Right atrium auricular region (tissue), 2 donors: ENCODE measurements at regions not wholly inside any gene's neighbourhood (a gene's known extent, or its start where the extent isn't known, plus 50 kb on each side); places are given as distances from the start of the nearest gene placed in this dataset.

Experiments used
- DNase-seq: peaks from one replicate; pipeline ENCODE4 v3.0.0-alpha.2; 2019; ENCODE audit warnings: low spot score
- H3K27ac ChIP-seq, 2 donors: fragments of 200-600 bp; sonication (generic); 1 replicate in 1 of 2; 2 replicates in 1 of 2; pipeline ENCODE4 v1.5.1; 2016 to 2019
- H3K27me3 ChIP-seq, 2 donors: fragments of 200-600 bp; sonication (generic); one replicate each; pipeline versions ENCODE4 v1.5.1 to v1.6.0; 2017 to 2019
- H3K36me3 ChIP-seq: fragments of 200-600 bp; sonication (generic); one replicate; pipeline ENCODE4 v1.5.1; 2016
- H3K4me1 ChIP-seq, 2 donors: fragments of 200-600 bp; sonication (generic); one replicate each; pipeline versions ENCODE4 v1.5.1 to v1.6.0; 2017 to 2019
- H3K4me3 ChIP-seq, 2 donors: fragments of 200-600 bp; sonication (generic); 1 replicate in 1 of 2; 2 replicates in 1 of 2; pipeline ENCODE4 v1.5.1; 2017 to 2019; ENCODE audit warnings: mild to moderate bottlenecking in 1 of 2, moderate library complexity in 1 of 2
- H3K9me3 ChIP-seq, 2 donors: fragments of 200-600 bp; sonication (generic); one replicate each; pipeline ENCODE4 v1.5.1; 2019
- TF ChIP-seq, protein P1 (sequence below), 2 donors: fragments of 200-600 bp; sonication (generic); IDR thresholded peaks; one replicate each; pipeline ENCODE4 v1.5.1; 2019; ENCODE audit warnings: antibody characterized with exemption in 2 of 2

DNA sequence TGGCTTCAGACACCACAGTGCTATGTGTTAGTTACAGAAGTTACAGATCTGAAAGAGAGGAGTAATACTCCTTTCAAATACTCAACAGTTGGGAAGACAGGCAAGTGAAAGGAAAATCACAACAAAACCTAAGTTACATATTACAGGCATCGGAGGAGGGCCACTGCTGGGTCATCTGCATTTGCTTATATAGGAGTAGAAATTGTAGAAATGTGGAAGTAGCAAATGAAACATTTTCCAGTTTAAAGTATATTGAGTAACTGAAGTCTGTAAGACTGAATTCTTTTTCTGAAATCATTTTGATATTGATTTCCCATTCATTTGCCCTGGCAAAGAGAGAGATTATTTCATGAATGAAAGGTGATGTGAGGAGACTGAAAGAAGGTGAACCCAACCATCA, 201.7 kb downstream of the SPRY1 start:
- Histone ChIP-seq H3K36me3 (no peaks in the 10 kb centered on the region), H3K4me1 (peaks cover 0 to 9% of the 10 kb centered on the region in 2 donors)
- TF ChIP-seq, protein P1, sequence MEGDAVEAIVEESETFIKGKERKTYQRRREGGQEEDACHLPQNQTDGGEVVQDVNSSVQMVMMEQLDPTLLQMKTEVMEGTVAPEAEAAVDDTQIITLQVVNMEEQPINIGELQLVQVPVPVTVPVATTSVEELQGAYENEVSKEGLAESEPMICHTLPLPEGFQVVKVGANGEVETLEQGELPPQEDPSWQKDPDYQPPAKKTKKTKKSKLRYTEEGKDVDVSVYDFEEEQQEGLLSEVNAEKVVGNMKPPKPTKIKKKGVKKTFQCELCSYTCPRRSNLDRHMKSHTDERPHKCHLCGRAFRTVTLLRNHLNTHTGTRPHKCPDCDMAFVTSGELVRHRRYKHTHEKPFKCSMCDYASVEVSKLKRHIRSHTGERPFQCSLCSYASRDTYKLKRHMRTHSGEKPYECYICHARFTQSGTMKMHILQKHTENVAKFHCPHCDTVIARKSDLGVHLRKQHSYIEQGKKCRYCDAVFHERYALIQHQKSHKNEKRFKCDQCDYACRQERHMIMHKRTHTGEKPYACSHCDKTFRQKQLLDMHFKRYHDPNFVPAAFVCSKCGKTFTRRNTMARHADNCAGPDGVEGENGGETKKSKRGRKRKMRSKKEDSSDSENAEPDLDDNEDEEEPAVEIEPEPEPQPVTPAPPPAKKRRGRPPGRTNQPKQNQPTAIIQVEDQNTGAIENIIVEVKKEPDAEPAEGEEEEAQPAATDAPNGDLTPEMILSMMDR (IDR thresholded peaks at IDR 0.05), result no peak

GRCh38 chr4:123599061-123599919, 202.7 kb downstream of the SPRY1 start:
- TF ChIP-seq, protein P1 (IDR thresholded peaks at IDR 0.05), result no peak
- Histone ChIP-seq H3K27ac (peak overlapping the region in 1 of 2 donors; percentile 36), H3K27me3 (no peaks in the 10 kb centered on the region), H3K4me3 (no peak overlapping the region), H3K9me3 (no peaks in the 10 kb centered on the region), H3K36me3 (no peaks in the 10 kb centered on the region), H3K4me1 (peaks cover 0 to 9% of the 10 kb centered on the region in 2 donors)
- DNase-seq, result no peak

More for the DNA sequence above, 201.7 kb downstream of the SPRY1 start:
- no peak overlapping the region for H3K4me3 ChIP-seq
- H3K27ac ChIP-seq, result no peak overlapping the region
- no peak for DNase-seq
- H3K27me3 ChIP-seq, result no peaks in the 10 kb centered on the region
- no peaks in the 10 kb centered on the region for H3K9me3 ChIP-seq

GRCh38 chr4:123599920-123600810, 203.6 kb downstream of the SPRY1 start:
- H3K27ac ChIP-seq, result peak overlapping the region in 1 of 2 donors; percentile 36
- H3K4me3 ChIP-seq, result no peak overlapping the region
- H3K4me1 ChIP-seq, result peaks cover 0 to 9% of the 10 kb centered on the region in 2 donors
- no peaks in the 10 kb centered on the region for H3K9me3 ChIP-seq
- H3K36me3 ChIP-seq, result no peaks in the 10 kb centered on the region
- peak; percentile 66 for DNase-seq
- TF ChIP-seq, protein P1 (IDR thresholded peaks at IDR 0.05), result no peak
- no peaks in the 10 kb centered on the region for H3K27me3 ChIP-seq

DNA sequence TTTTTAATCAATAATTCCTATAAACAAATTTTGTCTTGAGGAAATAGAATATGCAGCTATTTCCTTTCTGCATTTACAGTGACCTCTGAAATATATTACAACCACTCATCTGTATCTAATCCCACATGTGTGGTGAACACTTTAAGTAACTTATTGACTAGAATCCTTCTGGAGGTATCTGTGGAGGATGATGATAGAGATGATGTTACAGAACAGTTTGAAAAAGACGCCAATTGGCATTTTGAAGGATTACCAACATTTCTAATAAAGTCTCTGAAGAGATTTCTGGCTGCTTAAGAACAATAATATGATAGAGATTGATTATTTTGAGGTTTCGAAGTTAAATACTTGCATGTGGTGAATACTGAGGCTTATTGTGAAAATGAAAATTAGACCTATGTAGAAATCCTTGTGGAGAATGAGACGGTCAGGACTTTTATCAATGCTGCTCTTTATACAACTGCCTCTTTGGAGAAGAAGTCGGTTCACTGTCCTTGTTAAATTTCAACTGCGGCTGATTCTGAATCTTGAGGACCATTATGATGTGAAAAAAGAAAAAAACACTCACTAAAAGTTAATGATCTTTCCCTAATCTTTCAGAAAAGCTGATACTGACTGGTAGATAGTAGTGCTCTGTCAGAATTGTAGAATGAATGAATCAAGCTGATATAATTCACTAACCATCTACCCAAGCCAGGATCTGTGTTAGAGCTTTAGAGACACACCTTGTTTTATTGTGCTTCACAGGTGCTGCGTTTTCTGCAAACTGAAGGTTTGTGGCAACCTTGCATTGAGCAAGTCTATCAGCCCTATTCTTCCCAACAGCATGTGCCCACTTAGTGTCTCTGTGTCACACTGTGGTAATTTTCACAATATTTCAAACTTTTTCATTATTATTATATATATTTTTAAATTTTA, 204.7 kb downstream of the SPRY1 start:
- TF ChIP-seq, protein P1 (IDR thresholded peaks at IDR 0.05), result no peak
- no peaks in the 10 kb centered on the region for H3K36me3 ChIP-seq
- peaks cover 0 to 9% of the 10 kb centered on the region in 2 donors for H3K4me1 ChIP-seq
- no peak for DNase-seq
- no peak overlapping the region for H3K4me3 ChIP-seq
- H3K27ac ChIP-seq, result no peak overlapping the region
- H3K9me3 ChIP-seq, result no peaks in the 10 kb centered on the region
- H3K27me3 ChIP-seq, result no peaks in the 10 kb centered on the region

- Histone ChIP-seq H3K27ac (no peak overlapping the region), H3K27me3 (no peaks in the 10 kb centered on the region), H3K4me1 (peaks cover 0 to 9% of the 10 kb centered on the region in 2 donors), H3K36me3 (no peaks in the 10 kb centered on the region), H3K9me3 (no peaks in the 10 kb centered on the region), H3K4me3 (no peak overlapping the region)
- no peak for DNase-seq
- TF ChIP-seq, protein P1 (IDR thresholded peaks at IDR 0.05), result no peak
Observed at GRCh38 chr4:123602007-123602406, 205.4 kb downstream of the SPRY1 start.
